ENCODE measurements at regions not wholly inside any gene's neighbourhood (a gene's known extent, or its start where the extent isn't known, plus 50 kb on each side); places are given as distances from the start of the nearest gene placed in this dataset.

- no peaks in the 10 kb centered on the region for H3K36me3 ChIP-seq (ENCODE audit: control insufficient read depth, insufficient read depth, low read length)
- H3K27ac ChIP-seq (ENCODE audit: extremely low read depth, low read depth, low read length), result no peak overlapping the region
- POLR2A ChIA-PET, result no interaction called here
- ATAC-seq, result no peak
- BruUV-seq (replicated peaks), result no TSS peak
- no peak overlapping the region for H3K4me3 ChIP-seq
- peaks cover 27 to 58% of the 10 kb centered on the region in 2 experiments for H3K27me3 ChIP-seq (ENCODE audit: control insufficient read depth in 2 of 2, insufficient read depth in 2 of 2, low read length in 2 of 2)
- no peak overlapping the region for H2AFZ ChIP-seq (ENCODE audit: low read depth, low read length)
- no peak for TF ChIP-seq FOXK2 (conservative IDR thresholded peaks at IDR 0.05 in 1 of 2, IDR thresholded peaks at IDR 0.05 in 1 of 2; ENCODE audit: low read depth in 2 of 2)
- no peak for TF ChIP-seq ZNF584 (CRISPR knock-in tag; IDR thresholded peaks at IDR 0.05; ENCODE audit: low read depth)
- TF ChIP-seq CREBBP (IDR thresholded peaks at IDR 0.05; ENCODE audit: low read depth, low read length), result no peak
- TF ChIP-seq POLR2A (conservative IDR thresholded peaks at IDR 0.05), result no peak
- no peak for TF ChIP-seq GTF2E2 (tag; IDR thresholded peaks at IDR 0.05)
- no peak for TF ChIP-seq NFIC (IDR thresholded peaks at IDR 0.05)
- no peak for TF ChIP-seq KDM1A (IDR thresholded peaks at IDR 0.05)
- no peak for TF ChIP-seq IRF1 (CRISPR knock-in tag; IDR thresholded peaks at IDR 0.05; ENCODE audit: borderline replicate concordance)
- no peak for TF ChIP-seq ZNF197 (CRISPR knock-in tag; IDR thresholded peaks at IDR 0.05; ENCODE audit: low read depth)
- TF ChIP-seq ZNF140 (CRISPR knock-in tag; IDR thresholded peaks at IDR 0.05), result no peak
- TF ChIP-seq ETS2 (tag; IDR thresholded peaks at IDR 0.05; ENCODE audit: borderline replicate concordance, poor library complexity, severe bottlenecking), result no peak
- TF ChIP-seq CHD4 (IDR thresholded peaks at IDR 0.05; ENCODE audit: insufficient read depth, insufficient replicate concordance, low read depth, low read length, poor library complexity, severe bottlenecking), result no peak
- in situ Hi-C loops (cut with MboI) (no loop called here), intact Hi-C loops (cut with micrococcal nuclease) (no loop called here)
- 24% methylated on average over 12 of the region's 12 CpGs for WGBS (ENCODE audit: insufficient coverage, low coverage, missing lambda C conversion rate)
- no peaks in the 10 kb centered on the region for H3K79me2 ChIP-seq (ENCODE audit: control insufficient read depth, insufficient read depth, low read length)
- H3K4me2 ChIP-seq (ENCODE audit: insufficient read depth, low read length), result no peak overlapping the region
- no peak overlapping the region for H3K9ac ChIP-seq (ENCODE audit: insufficient read depth in 1 of 2, low read depth in 2 of 2, low read length in 2 of 2)
- H4K20me1 ChIP-seq (replicated peaks; ENCODE audit: control insufficient read depth, insufficient read depth, low read length), result no peaks in the 10 kb centered on the region
- no peak for DNase-seq (ENCODE audit: extremely low read depth in 1 of 4, low spot score in 3 of 4)
- H3K9me1 ChIP-seq (ENCODE audit: control insufficient read depth, insufficient read depth, low read length), result no peaks in the 10 kb centered on the region
- peaks cover 7% of the 10 kb centered on the region for H3K9me3 ChIP-seq (replicated peaks; ENCODE audit: control insufficient read depth, insufficient read depth, low read depth, low read length)
- CTCF ChIA-PET (ENCODE audit: low intra/inter-chr PET ratio), result no interaction called here
- FAIRE-seq, result no peak
- peaks cover 3 to 17% of the 10 kb centered on the region in 2 experiments; a peak in 3 of 5 replicates for H3K4me1 ChIP-seq (replicated peaks in 1 of 2; ENCODE audit: control insufficient read depth in 2 of 2, insufficient read depth in 2 of 2, low read length in 2 of 2)
Observed at GRCh38 chr12:124191966-124192365, 102.9 kb upstream of the RFLNA start.
